H1 (cell line): ENCODE measurements at regions not wholly inside any gene's neighbourhood (a gene's known extent, or its start where the extent isn't known, plus 50 kb on each side); places are given as distances from the start of the nearest gene placed in this dataset.

Experiments used
- CTCF ChIA-PET: fragments of 300-600 bp; sonication (Branson Sonifier 250); formaldehyde crosslinking; loops from one replicate; lab custom pipeline; 2021; ENCODE audit not compliant: partially characterized antibody; lab: Charles Lee
- POLR2A ChIA-PET: fragments of 300-600 bp; sonication (Branson Sonifier 250); formaldehyde crosslinking; loops from one replicate; lab custom pipeline; 2021; ENCODE audit warnings: inconsistent platforms; ENCODE audit not compliant: partially characterized antibody; lab: Charles Lee
- DNase-seq, 2 experiments: peaks; one replicate each; pipeline versions ENCODE4 v3.0.0 to v3.0.0-alpha.2; 2010 to 2022; ENCODE audit warnings: low spot score in 2 of 2, low read depth in 1 of 2, mixed read lengths in 1 of 2
- FAIRE-seq: peaks from 2 replicates; lab custom pipeline; 2011; peaks lifted over from hg19 to GRCh38; lab: Jason Lieb, UNC
- H2AFZ ChIP-seq: 2 replicates; pipeline ENCODE4 v1.8.1; 2012; ENCODE audit warnings: low read length, inconsistent platforms
- H2AK5ac ChIP-seq: 2 replicates; pipeline ENCODE4 v1.6.1; 2013; ENCODE audit warnings: low read depth, low read length
- H2BK120ac ChIP-seq: replicated peaks from 2 replicates; pipeline ENCODE3; 2013; ENCODE audit warnings: low read depth, low read length, inconsistent platforms
- H2BK12ac ChIP-seq: 2 replicates; pipeline ENCODE4 v1.6.1; 2013; ENCODE audit warnings: low read depth, low read length
- H2BK15ac ChIP-seq: 2 replicates; pipeline ENCODE4 v1.6.1; 2013; ENCODE audit warnings: low read length
- H2BK20ac ChIP-seq: 2 replicates; pipeline ENCODE4 v1.6.1; 2013; ENCODE audit warnings: low read length
- H2BK5ac ChIP-seq: 2 replicates; pipeline ENCODE4 v1.6.1; 2013; ENCODE audit warnings: low read depth, low read length
- H3K14ac ChIP-seq: 2 replicates; pipeline ENCODE4 v1.6.1; 2013; ENCODE audit warnings: inconsistent platforms; ENCODE audit not compliant: insufficient read length
- H3K18ac ChIP-seq: 2 replicates; pipeline ENCODE4 v1.6.1; 2013; ENCODE audit warnings: low read length; ENCODE audit errors: extremely low read depth
- H3K23ac ChIP-seq: 2 replicates; pipeline ENCODE4 v1.6.1; 2013; ENCODE audit warnings: inconsistent platforms; ENCODE audit not compliant: insufficient read length
- H3K23me2 ChIP-seq: 2 replicates; pipeline ENCODE4 v1.6.1; 2013; ENCODE audit warnings: low read depth, low read length
- H3K27ac ChIP-seq: 2 replicates; pipeline ENCODE4 v1.6.1; 2011; ENCODE audit warnings: low read depth, low read length, inconsistent platforms
- H3K27me3 ChIP-seq, 4 experiments: replicated peaks in 1 of 4; 1 replicate in 1 of 4; 2 replicates in 3 of 4; pipeline versions ENCODE4 v1.6.1 to v1.8.1; 2011 to 2013; ENCODE audit warnings: low read length in 3 of 4, mild to moderate bottlenecking in 3 of 4, inconsistent platforms in 2 of 4, mixed read lengths in 2 of 4, moderate library complexity in 1 of 4; ENCODE audit not compliant: control insufficient read depth in 3 of 4, insufficient read depth in 3 of 4; ENCODE audit errors: extremely low read depth in 1 of 4
- H3K36me3 ChIP-seq, 4 experiments: 2 replicates each; pipeline versions ENCODE4 v1.6.1 to v1.8.1; 2011 to 2013; ENCODE audit warnings: mild to moderate bottlenecking in 4 of 4, low read length in 3 of 4, moderate library complexity in 2 of 4, control low read depth in 1 of 4, inconsistent platforms in 1 of 4; ENCODE audit not compliant: insufficient read depth in 4 of 4, control insufficient read depth in 2 of 4
- H3K4ac ChIP-seq: replicated peaks from 2 replicates; pipeline ENCODE3; 2013; ENCODE audit warnings: low read length, low read depth, mixed read lengths, inconsistent platforms; ENCODE audit not compliant: insufficient read length
- H3K4me1 ChIP-seq, 4 experiments: replicated peaks in 1 of 4; 1 replicate in 1 of 4; 2 replicates in 3 of 4; pipeline versions ENCODE4 v1.6.1 to v1.8.1; 2011 to 2013; ENCODE audit warnings: low read length in 3 of 4, inconsistent platforms in 2 of 4, mixed read lengths in 1 of 4; ENCODE audit not compliant: insufficient read depth in 4 of 4, control insufficient read depth in 3 of 4
- H3K4me2 ChIP-seq, 2 experiments: 2 replicates each; pipeline versions ENCODE4 v1.6.1 to v1.8.1; 2011 to 2013; ENCODE audit warnings: low read depth in 2 of 2, low read length in 2 of 2, control low read depth in 1 of 2, inconsistent platforms in 1 of 2, mild to moderate bottlenecking in 1 of 2; ENCODE audit not compliant: insufficient read depth in 1 of 2
- H3K4me3 ChIP-seq, 4 experiments: fragments of 200-600, 300-600 bp in 1 of 4; sonication (generic), shearing (Covaris generic), sonication (Bioruptor Twin) in 1 of 4; 2 replicates each; pipeline versions ENCODE4 v1.5.1 to v1.8.1; 2011 to 2016; ENCODE audit warnings: low read length in 4 of 4, low read depth in 3 of 4, control low read depth in 2 of 4, inconsistent platforms in 2 of 4, mild to moderate bottlenecking in 2 of 4, mixed read lengths in 1 of 4, moderate library complexity in 1 of 4; ENCODE audit not compliant: insufficient read depth in 2 of 4; ENCODE audit errors: extremely low read depth in 1 of 4
- H3K56ac ChIP-seq: replicated peaks from 2 replicates; pipeline ENCODE3; 2013; ENCODE audit warnings: low read depth, mild to moderate bottlenecking, mixed read lengths, low read length, inconsistent platforms; ENCODE audit not compliant: insufficient read length
- H3K79me1 ChIP-seq: 2 replicates; pipeline ENCODE4 v1.6.1; 2013; ENCODE audit warnings: low read depth, low read length, control low read depth
- H3K79me2 ChIP-seq, 2 experiments: 2 replicates each; pipeline versions ENCODE4 v1.6.1 to v1.8.1; 2012 to 2013; ENCODE audit warnings: low read length in 2 of 2, mild to moderate bottlenecking in 2 of 2, inconsistent platforms in 1 of 2; ENCODE audit not compliant: insufficient read depth in 2 of 2, control insufficient read depth in 1 of 2
- H3K9ac ChIP-seq, 4 experiments: replicated peaks in 1 of 4; 1 replicate in 1 of 4; 2 replicates in 3 of 4; pipeline versions ENCODE4 v1.6.1 to v1.8.1; 2011 to 2013; ENCODE audit warnings: low read depth in 3 of 4, low read length in 3 of 4, control low read depth in 2 of 4, mild to moderate bottlenecking in 2 of 4, moderate library complexity in 2 of 4, inconsistent platforms in 1 of 4; ENCODE audit errors: extremely low read depth in 1 of 4
- H3K9me3 ChIP-seq, 2 experiments: 2 replicates each; pipeline versions ENCODE4 v1.6.1 to v1.8.1; 2012 to 2013; ENCODE audit warnings: mild to moderate bottlenecking in 2 of 2, moderate library complexity in 2 of 2, control low read depth in 1 of 2, inconsistent platforms in 1 of 2, low read depth in 1 of 2, low read length in 1 of 2, mixed read lengths in 1 of 2; ENCODE audit not compliant: insufficient read depth in 2 of 2
- H4K20me1 ChIP-seq, 2 experiments: replicated peaks in 1 of 2; 2 replicates each; pipeline versions ENCODE3 to v1.8.1; 2011 to 2013; ENCODE audit warnings: inconsistent platforms in 2 of 2, low read length in 2 of 2, mild to moderate bottlenecking in 1 of 2; ENCODE audit not compliant: insufficient read depth in 2 of 2, control insufficient read depth in 1 of 2
- H4K5ac ChIP-seq: 2 replicates; pipeline ENCODE4 v1.6.1; 2013; ENCODE audit warnings: low read length, low read depth, mixed read lengths, inconsistent platforms; ENCODE audit not compliant: insufficient read length
- H4K8ac ChIP-seq: 2 replicates; pipeline ENCODE4 v1.8.0; 2013; ENCODE audit warnings: mild to moderate bottlenecking, moderate library complexity, low read length, inconsistent platforms; ENCODE audit not compliant: insufficient read depth; ENCODE audit errors: extremely low read depth
- H4K91ac ChIP-seq: replicated peaks from 2 replicates; pipeline ENCODE3; 2013; ENCODE audit warnings: low read length, mixed read lengths, inconsistent platforms; ENCODE audit not compliant: insufficient read length
- PHF8 ChIP-seq: fragments of 200-600 bp; sonication (generic); conservative IDR thresholded peaks from 2 replicates; pipeline ENCODE4 v1.7.1; 2012; ENCODE audit warnings: low read depth, mild to moderate bottlenecking, inconsistent platforms, low read length, moderate library complexity
- WGBS, 2 experiments: shearing (Covaris generic) in 1 of 2; methylation state at CpG; one replicate each; pipeline versions ENCODE4 v1.1.6 to v1.1.7; 2013 to 2015; ENCODE audit warnings: low lambda C conversion rate in 2 of 2, mixed read lengths in 2 of 2, inconsistent platforms in 1 of 2, low coverage in 1 of 2, missing lambda C conversion rate in 1 of 2; ENCODE audit not compliant: insufficient replicate concordance in 2 of 2, insufficient coverage in 1 of 2, insufficient read length in 1 of 2; ENCODE audit errors: extremely low coverage in 1 of 2, missing lambda C conversion rate in 1 of 2; 5-methylcytosine and 5-hydroxymethylcytosine counted together

DNA sequence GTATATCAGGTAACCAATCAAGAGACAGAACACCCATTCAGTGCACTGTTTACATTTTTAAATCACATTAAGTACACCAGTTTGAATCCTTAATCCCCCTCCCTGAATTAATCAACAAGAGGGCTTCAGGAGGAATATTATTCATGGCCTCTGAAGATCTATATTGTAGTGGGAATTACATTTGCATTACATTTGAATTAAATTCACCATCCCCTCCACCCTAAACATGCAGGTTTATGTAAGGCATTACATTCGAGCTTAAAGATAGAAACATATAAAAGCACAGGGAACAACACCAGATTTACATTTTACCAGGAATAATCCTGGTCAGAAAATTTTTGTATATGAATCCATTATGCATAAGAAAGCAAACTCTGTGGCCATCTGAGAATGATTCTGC, 197.8 kb upstream of the KITLG start:
- H4K20me1 ChIP-seq = no peaks in the 10 kb centered on the region
- H3K27me3 ChIP-seq = no peaks in the 10 kb centered on the region
- no peak overlapping the region for H2BK20ac ChIP-seq
- H3K23ac ChIP-seq = no peak overlapping the region
- WGBS, 2 experiments = 79% methylated on average over 1 of the region's 1 CpG; no CpG with 5 or more reads in 1 of the 2 experiments
- H3K79me1 ChIP-seq = no peaks in the 10 kb centered on the region
- POLR2A ChIA-PET = no interaction called here
- no peak overlapping the region for H3K4ac ChIP-seq
- no peak overlapping the region for H3K9ac ChIP-seq
- DNase-seq (no peak), FAIRE-seq (no peak)
- H2BK5ac ChIP-seq = no peak overlapping the region
- H3K23me2 ChIP-seq = no peaks in the 10 kb centered on the region; the same call in 1 of the 2 replicates
- H3K9me3 ChIP-seq = no peaks in the 10 kb centered on the region
- no peak overlapping the region for H3K18ac ChIP-seq
- H2BK15ac ChIP-seq = no peak overlapping the region
- no peak overlapping the region for H2BK120ac ChIP-seq
- H3K27ac ChIP-seq = no peak overlapping the region
- H3K36me3 ChIP-seq = no peaks in the 10 kb centered on the region
- H3K56ac ChIP-seq = no peak overlapping the region
- no peak overlapping the region for H2AFZ ChIP-seq
- no peak overlapping the region for H4K8ac ChIP-seq
- CTCF ChIA-PET = interaction anchor here (1.0 kb wide), 1 partner anchor 42 kb away, joined by 3 read pairs; no protein-coding TSS in a partner anchor
- H3K4me3 ChIP-seq = no peak overlapping the region
- H3K79me2 ChIP-seq = no peaks in the 10 kb centered on the region
- no peaks in the 10 kb centered on the region for H3K4me1 ChIP-seq
- H4K91ac ChIP-seq = no peak overlapping the region
- H3K14ac ChIP-seq = no peak overlapping the region
- no peak overlapping the region for H4K5ac ChIP-seq
- H2AK5ac ChIP-seq = no peak overlapping the region
- no peak overlapping the region for H3K4me2 ChIP-seq
- no peak overlapping the region for H2BK12ac ChIP-seq
- no peak for TF ChIP-seq PHF8
